ENCODE measurements at regions not wholly inside any gene's neighbourhood (a gene's known extent, or its start where the extent isn't known, plus 50 kb on each side); places are given as distances from the start of the nearest gene placed in this dataset.

DNA sequence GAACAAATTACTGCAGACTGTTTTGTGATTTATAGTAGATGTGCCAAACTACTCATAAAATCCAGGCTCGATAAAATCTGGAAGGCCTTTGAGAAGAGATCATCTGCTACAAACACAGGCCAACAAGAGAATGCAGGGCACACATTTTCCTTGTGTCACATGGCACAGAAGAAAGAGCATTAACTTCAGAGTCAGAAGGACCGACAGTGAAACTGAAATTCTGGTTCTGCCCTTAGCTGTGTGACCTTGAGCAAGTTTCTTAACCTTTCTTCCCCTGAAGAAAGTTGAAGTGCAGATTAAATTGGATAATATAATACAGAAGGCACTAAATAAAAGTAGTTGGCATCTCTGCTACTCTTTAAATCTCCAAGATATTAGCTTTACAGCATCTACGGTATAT, 338.4 kb upstream of the IRAK1BP1 start:
- TF ChIP-seq, protein P1, sequence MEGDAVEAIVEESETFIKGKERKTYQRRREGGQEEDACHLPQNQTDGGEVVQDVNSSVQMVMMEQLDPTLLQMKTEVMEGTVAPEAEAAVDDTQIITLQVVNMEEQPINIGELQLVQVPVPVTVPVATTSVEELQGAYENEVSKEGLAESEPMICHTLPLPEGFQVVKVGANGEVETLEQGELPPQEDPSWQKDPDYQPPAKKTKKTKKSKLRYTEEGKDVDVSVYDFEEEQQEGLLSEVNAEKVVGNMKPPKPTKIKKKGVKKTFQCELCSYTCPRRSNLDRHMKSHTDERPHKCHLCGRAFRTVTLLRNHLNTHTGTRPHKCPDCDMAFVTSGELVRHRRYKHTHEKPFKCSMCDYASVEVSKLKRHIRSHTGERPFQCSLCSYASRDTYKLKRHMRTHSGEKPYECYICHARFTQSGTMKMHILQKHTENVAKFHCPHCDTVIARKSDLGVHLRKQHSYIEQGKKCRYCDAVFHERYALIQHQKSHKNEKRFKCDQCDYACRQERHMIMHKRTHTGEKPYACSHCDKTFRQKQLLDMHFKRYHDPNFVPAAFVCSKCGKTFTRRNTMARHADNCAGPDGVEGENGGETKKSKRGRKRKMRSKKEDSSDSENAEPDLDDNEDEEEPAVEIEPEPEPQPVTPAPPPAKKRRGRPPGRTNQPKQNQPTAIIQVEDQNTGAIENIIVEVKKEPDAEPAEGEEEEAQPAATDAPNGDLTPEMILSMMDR (IDR thresholded peaks at IDR 0.05) = no peak
- no peak for TF ChIP-seq POLR2A (IDR thresholded peaks at IDR 0.05)

Data from Peyer's patch (tissue), 4 donors.